A549 (cell line): ENCODE measurements at regions not wholly inside any gene's neighbourhood (a gene's known extent, or its start where the extent isn't known, plus 50 kb on each side); places are given as distances from the start of the nearest gene placed in this dataset.

Experiments
- ATAC-seq, 2 experiments: fragments of 200-7000 bp in 1 of 2; fragments of >200 bp in 1 of 2; cut with Nextera tagmentation in 1 of 2; cut with Tn5 transposase in 1 of 2; 3 replicates each; pipeline versions ENCODE4 v1.8.0 to v1.9.1; 2018 to 2020; ENCODE audit warnings: mild to moderate bottlenecking in 1 of 2, moderate library complexity in 1 of 2
- CTCF ChIA-PET: fragments of 300-600 bp; sonication (Branson Sonifier 250); formaldehyde crosslinking; extraction: SDS; loops from one replicate; lab custom pipeline; 2021; ENCODE audit warnings: antibody characterized with exemption, inconsistent platforms; lab: Yijun Ruan, JAX
- POLR2A ChIA-PET: fragments of 350-600 bp; formaldehyde crosslinking; extraction: SDS; loops from one replicate; lab custom pipeline; 2021; ENCODE audit warnings: antibody characterized with exemption, inconsistent platforms; lab: Yijun Ruan, JAX
- DNase-seq, 2 experiments: peaks; one replicate each; pipeline versions ENCODE4 v3.0.0 to v3.0.0-alpha.2; 2011 to 2016; ENCODE audit warnings: low read depth in 1 of 2, low spot score in 1 of 2
- FAIRE-seq: peaks from 2 replicates; lab custom pipeline; 2011; peaks lifted over from hg19 to GRCh38; lab: Jason Lieb, UNC
- H3K27ac ChIP-seq, 2 experiments: fragments of >200 bp; sonication (Bioruptor Twin); formaldehyde crosslinking; 3 replicates each; pipeline ENCODE4 v1.5.1; 2016 to 2017
- H3K4me1 ChIP-seq: fragments of >200 bp; sonication (Bioruptor Twin); formaldehyde crosslinking; 3 replicates; pipeline ENCODE4 v1.6.1; 2016
- H3K4me2 ChIP-seq: fragments of >200 bp; sonication (Bioruptor Twin); formaldehyde crosslinking; 3 replicates; pipeline ENCODE4 v1.6.1; 2016
- H3K4me3 ChIP-seq: fragments of >200 bp; sonication (Bioruptor Twin); formaldehyde crosslinking; 3 replicates; pipeline ENCODE4 v1.5.1; 2016
- H3K9me3 ChIP-seq: fragments of >200 bp; sonication (Bioruptor Twin); formaldehyde crosslinking; 3 replicates; pipeline ENCODE4 v1.6.1; 2016
- ATOH8 ChIP-seq: fragments of 250-450 bp; sonication (Bioruptor Pico); IDR thresholded peaks from 2 replicates; pipeline ENCODE4 v1.5.0; 2020; ENCODE audit warnings: low read depth, mild to moderate bottlenecking, moderate library complexity
- CEBPB ChIP-seq, 2 experiments: fragments of >200 bp in 1 of 2; sonication (Bioruptor Twin) in 1 of 2; formaldehyde crosslinking in 1 of 2; IDR thresholded peaks; 2 replicates each; pipeline ENCODE4 v1.6.1; 2012 to 2016
- CHD2 ChIP-seq: fragments of 150-350 bp; IDR thresholded peaks from 2 replicates; pipeline ENCODE4 v1.6.1; 2014; ENCODE audit warnings: low read length; ENCODE audit not compliant: partially characterized antibody
- EHF ChIP-seq: fragments of 250-450 bp; sonication (Bioruptor Pico); IDR thresholded peaks from 2 replicates; pipeline ENCODE4 v1.5.0; 2020; ENCODE audit warnings: mild to moderate bottlenecking
- EHMT2 ChIP-seq: fragments of 200-600 bp; sonication (generic); IDR thresholded peaks from 2 replicates; pipeline ENCODE4 v1.6.1; 2016; ENCODE audit warnings: antibody characterized with exemption, low read depth, mild to moderate bottlenecking, moderate library complexity
- ELK1 ChIP-seq: fragments of 150-350 bp; IDR thresholded peaks from 2 replicates; pipeline ENCODE4 v1.6.1; 2014; ENCODE audit warnings: low read depth, mild to moderate bottlenecking, low read length
- EP300 ChIP-seq, 2 experiments: fragments of >200 bp; sonication (Bioruptor Twin); formaldehyde crosslinking; IDR thresholded peaks; 2 replicates in 1 of 2; 3 replicates in 1 of 2; pipeline ENCODE4 v1.6.1; 2016 to 2017
- ESRRA ChIP-seq: fragments of 150-350 bp; IDR thresholded peaks from 2 replicates; pipeline ENCODE4 v1.6.1; 2014; ENCODE audit warnings: mild to moderate bottlenecking, low read length, borderline replicate concordance
- FOSL2 ChIP-seq, 2 experiments: fragments of 450-650 bp in 1 of 2; fragments of >200 bp in 1 of 2; sonication (Bioruptor Twin) in 1 of 2; formaldehyde crosslinking; IDR thresholded peaks; 2 replicates each; pipeline versions ENCODE4 v1.5.0 to v1.6.1; 2016 to 2020; ENCODE audit warnings: mild to moderate bottlenecking in 1 of 2, moderate library complexity in 1 of 2
- HMGXB4 ChIP-seq: fragments of 250-450 bp; sonication (Bioruptor Pico); IDR thresholded peaks from 2 replicates; pipeline ENCODE4 v1.5.0; 2021; ENCODE audit warnings: mild to moderate bottlenecking, moderate library complexity, borderline replicate concordance
- HOXA7 ChIP-seq: fragments of 250-450 bp; sonication (Bioruptor Pico); IDR thresholded peaks from 2 replicates; pipeline ENCODE4 v1.5.0; 2020; ENCODE audit warnings: mild to moderate bottlenecking, moderate library complexity
- HOXB13 ChIP-seq: fragments of 250-450 bp; sonication (Bioruptor Pico); IDR thresholded peaks from 2 replicates; pipeline ENCODE4 v1.5.0; 2020; ENCODE audit warnings: low read depth, mild to moderate bottlenecking, moderate library complexity
- JUNB ChIP-seq: fragments of >200 bp; sonication (Bioruptor Twin); formaldehyde crosslinking; IDR thresholded peaks from 2 replicates; pipeline ENCODE4 v1.6.1; 2016
- MAZ ChIP-seq: fragments of 150-350 bp; IDR thresholded peaks from 2 replicates; pipeline ENCODE4 v1.6.1; 2014; ENCODE audit warnings: antibody characterized with exemption, low read depth, low read length, borderline replicate concordance
- NFE2L2 ChIP-seq: fragments of 150-350 bp; conservative IDR thresholded peaks from 2 replicates; pipeline ENCODE4 v1.6.1; 2014; ENCODE audit warnings: low read length
- PBX3 ChIP-seq: IDR thresholded peaks from 2 replicates; pipeline ENCODE4 v1.6.1; 2012
- POLR2A ChIP-seq: IDR thresholded peaks from 2 replicates; pipeline ENCODE4 v1.6.1; 2012; ENCODE audit warnings: mild to moderate bottlenecking, low read length
- RAD21 ChIP-seq, 2 experiments: fragments of >200 bp in 1 of 2; sonication (Bioruptor Twin) in 1 of 2; formaldehyde crosslinking in 1 of 2; IDR thresholded peaks in 1 of 2; conservative IDR thresholded peaks in 1 of 2; 2 replicates in 1 of 2; 3 replicates in 1 of 2; pipeline ENCODE4 v1.6.1; 2012 to 2018; ENCODE audit warnings: inconsistent platforms in 1 of 2
- REST ChIP-seq: fragments of 200-600 bp; sonication (generic); IDR thresholded peaks from 2 replicates; pipeline ENCODE4 v1.6.1; 2016; ENCODE audit warnings: antibody characterized with exemption, mild to moderate bottlenecking, moderate library complexity
- RFX5 ChIP-seq: fragments of 450-650 bp; IDR thresholded peaks from 2 replicates; pipeline ENCODE4 v1.7.1; 2014; ENCODE audit warnings: antibody characterized with exemption, mild to moderate bottlenecking, moderate library complexity
- SREBF2 ChIP-seq: fragments of 450-650 bp; IDR thresholded peaks from 2 replicates; pipeline ENCODE4 v1.6.1; 2014; ENCODE audit warnings: mild to moderate bottlenecking, moderate library complexity
- TFCP2L1 ChIP-seq: fragments of 250-450 bp; sonication (Bioruptor Pico); IDR thresholded peaks from 2 replicates; pipeline ENCODE4 v1.5.0; 2021; ENCODE audit warnings: mild to moderate bottlenecking
- ZFP36 ChIP-seq: fragments of 450-650 bp; IDR thresholded peaks from 2 replicates; pipeline ENCODE4 v1.6.1; 2014; ENCODE audit warnings: borderline replicate concordance; ENCODE audit not compliant: partially characterized antibody
- WGBS: methylation state at CpG from one replicate; pipeline ENCODE4 v1.1.6; 2017; ENCODE audit errors: missing lambda C conversion rate; 5-methylcytosine and 5-hydroxymethylcytosine counted together

- POLR2A ChIA-PET = no interaction called here
- Histone ChIP-seq H3K9me3 (no peaks in the 10 kb centered on the region), H3K4me3 (no peak overlapping the region), H3K4me2 (no peak overlapping the region), H3K4me1 (peaks cover 7% of the 10 kb centered on the region; the same call in 2 of the 3 replicates), H3K27ac (no peak overlapping the region)
- DNase-seq (no peak), ATAC-seq (no peak), FAIRE-seq (no peak)
- TF ChIP-seq ZFP36 (no peak), RFX5 (no peak), CHD2 (no peak), CEBPB (IDR thresholded peaks at IDR 0.05) (no peak), ATOH8 (CRISPR knock-in tag) (no peak)
- CTCF ChIA-PET = no interaction called here
- 15% methylated on average over 3 of the region's 3 CpGs for WGBS
Measured at GRCh38 chr7:115682507-115682906, 348.1 kb downstream of the TFEC start.

GRCh38 chr7:115680921-115681320, 349.6 kb downstream of the TFEC start:
- DNase-seq = no peak
- no peaks in the 10 kb centered on the region for H3K9me3 ChIP-seq
- TF ChIP-seq FOSL2 (IDR thresholded peaks at IDR 0.05) (no peak), FOSL2 (CRISPR knock-in tag; IDR thresholded peaks at IDR 0.05) (no peak), ESRRA (no peak), NFE2L2 (no peak), ZFP36 (no peak), RAD21 (conservative IDR thresholded peaks at IDR 0.05 in 1 of 2, IDR thresholded peaks at IDR 0.05 in 1 of 2) (no peak), REST (no peak), SREBF2 (no peak), RFX5 (no peak), TFCP2L1 (CRISPR knock-in tag) (no peak), HMGXB4 (CRISPR knock-in tag) (no peak), EP300 (IDR thresholded peaks at IDR 0.05) (no peak), PBX3 (no peak), ELK1 (no peak), POLR2A (no peak), HOXB13 (no peak), JUNB (no peak), EHF (CRISPR knock-in tag) (no peak), EHMT2 (no peak), HOXA7 (CRISPR knock-in tag) (no peak), MAZ (no peak)
- H3K4me1 ChIP-seq = peaks cover 7% of the 10 kb centered on the region; the same call in 2 of the 3 replicates
- no peak for FAIRE-seq
- H3K27ac ChIP-seq = no peak overlapping the region
- no peak overlapping the region for H3K4me3 ChIP-seq
- ATAC-seq = no peak
- no peak overlapping the region for H3K4me2 ChIP-seq
- WGBS = 81% methylated on average over 3 of the region's 3 CpGs
- ChIA-PET CTCF (interaction anchor here (0.6 to 1.7 kb wide), 4 partner anchors 10 to 1254 kb away, joined by 3 to 7 read pairs (median 6); no protein-coding TSS in a partner anchor), POLR2A (no interaction called here)
